HG03565 (cell line): ENCODE measurements at regions not wholly inside any gene's neighbourhood (a gene's known extent, or its start where the extent isn't known, plus 50 kb on each side); places are given as distances from the start of the nearest gene placed in this dataset.
"Not testable (repeated sequence)": the region's sequence is repeated elsewhere in the genome, so short reads cannot be mapped to it uniquely, and the experiment has no call there.

ENCODE experiments used
- ATAC-seq: cut with Tn5 transposase; IDR thresholded peaks from one replicate; pipeline ENCODE4 v1.9.1; 2021; ENCODE audit warnings: mild to moderate bottlenecking, moderate library complexity; ENCODE audit not compliant: unreplicated experiment

DNA sequence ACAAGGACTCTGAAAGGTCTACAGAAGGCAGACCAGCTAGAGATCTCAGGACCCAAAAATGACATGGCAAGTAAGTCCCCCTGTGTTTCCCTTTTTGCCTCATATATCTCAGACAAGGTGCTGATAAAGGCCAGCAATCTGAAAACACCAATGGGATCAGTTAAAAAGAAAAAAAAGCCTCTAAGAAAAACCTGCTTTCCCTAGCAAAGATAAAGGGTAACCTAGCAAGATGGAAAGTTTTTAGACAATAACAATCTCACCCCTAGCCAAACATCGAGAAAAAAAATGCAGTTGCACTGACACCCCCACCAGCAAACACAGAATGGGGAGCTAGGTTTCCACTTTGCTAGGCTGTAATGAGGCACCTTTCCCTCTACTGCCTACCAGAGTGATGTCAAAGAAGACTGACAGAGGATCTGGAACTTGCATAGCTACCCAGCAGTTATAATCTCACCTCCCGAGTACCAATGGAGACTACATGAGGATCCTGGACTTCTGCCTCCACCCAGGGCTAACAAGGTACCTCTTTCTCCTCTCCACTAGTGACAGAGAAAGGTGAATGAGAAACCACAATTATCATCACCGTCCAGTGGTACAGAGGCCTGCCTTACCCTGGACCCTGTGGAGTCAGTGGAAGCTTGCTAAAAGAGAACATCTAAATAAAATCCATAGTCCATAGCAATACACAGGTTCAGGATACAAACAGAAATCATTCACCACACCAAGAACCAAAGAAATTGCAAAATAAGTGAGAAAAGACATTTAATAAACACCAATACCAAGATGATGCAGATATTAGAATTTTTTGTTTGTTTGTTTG lies 240.8 kb downstream of the ARHGAP12 start:
- no peak for ATAC-seq

DNA sequence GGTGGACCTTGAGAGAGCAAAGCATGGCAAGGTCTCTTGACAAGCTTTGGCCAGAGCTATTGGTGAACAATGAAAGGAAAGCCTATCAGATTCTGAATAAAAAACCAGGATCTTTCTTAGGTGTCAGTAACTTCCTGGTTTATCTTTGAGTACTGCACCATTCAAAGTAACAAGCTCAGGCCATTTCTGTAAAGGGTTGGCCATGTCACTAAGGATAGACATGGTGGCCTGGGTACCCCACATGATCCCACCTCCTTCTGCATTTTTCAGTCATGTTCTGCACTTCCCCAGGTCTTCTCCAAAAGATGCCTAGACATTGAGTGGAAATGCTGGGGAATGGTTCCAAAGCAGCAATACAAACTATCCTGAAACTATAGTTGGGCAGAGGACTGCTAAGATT lies 242.0 kb downstream of the ARHGAP12 start:
- no peak for ATAC-seq

DNA sequence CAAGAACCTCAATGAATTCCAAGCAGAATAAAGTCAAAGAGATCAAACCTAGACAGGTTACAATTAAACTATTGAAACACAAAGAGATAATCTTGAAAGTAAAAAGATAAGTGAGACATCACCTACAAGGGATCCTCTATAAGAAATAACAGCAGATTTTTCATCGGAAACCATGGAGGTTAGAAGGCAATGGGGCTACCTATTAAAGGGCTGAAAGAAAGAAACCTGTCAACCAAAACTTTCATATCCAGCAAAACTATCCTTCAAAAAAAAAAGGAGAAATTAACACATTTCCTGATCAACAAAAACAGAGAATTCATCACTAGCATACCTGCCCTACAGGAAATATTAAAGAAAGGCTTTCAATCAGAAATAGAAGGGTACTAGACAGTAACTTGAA lies 244.9 kb downstream of the ARHGAP12 start:
- ATAC-seq = no peak

DNA sequence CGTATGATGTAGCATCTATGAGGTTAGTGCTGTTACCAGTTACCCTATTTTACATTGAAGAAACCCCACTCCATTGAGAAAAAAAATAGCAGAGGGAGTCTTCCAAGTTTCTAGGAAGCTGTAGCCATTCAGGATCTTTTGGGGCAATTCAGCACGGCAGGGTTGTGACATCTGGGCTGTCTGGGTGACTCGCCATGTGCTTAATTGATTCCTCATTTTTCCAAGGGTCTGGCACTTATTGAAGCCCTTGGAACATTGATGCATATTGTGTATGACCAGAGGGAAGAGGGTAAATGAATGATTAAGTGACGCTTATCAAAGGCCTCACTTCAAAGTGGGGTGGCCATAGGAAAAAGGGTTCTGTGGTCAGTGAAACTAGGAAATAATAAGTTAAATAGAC lies 248.7 kb downstream of the ARHGAP12 start:
- ATAC-seq = no peak

DNA sequence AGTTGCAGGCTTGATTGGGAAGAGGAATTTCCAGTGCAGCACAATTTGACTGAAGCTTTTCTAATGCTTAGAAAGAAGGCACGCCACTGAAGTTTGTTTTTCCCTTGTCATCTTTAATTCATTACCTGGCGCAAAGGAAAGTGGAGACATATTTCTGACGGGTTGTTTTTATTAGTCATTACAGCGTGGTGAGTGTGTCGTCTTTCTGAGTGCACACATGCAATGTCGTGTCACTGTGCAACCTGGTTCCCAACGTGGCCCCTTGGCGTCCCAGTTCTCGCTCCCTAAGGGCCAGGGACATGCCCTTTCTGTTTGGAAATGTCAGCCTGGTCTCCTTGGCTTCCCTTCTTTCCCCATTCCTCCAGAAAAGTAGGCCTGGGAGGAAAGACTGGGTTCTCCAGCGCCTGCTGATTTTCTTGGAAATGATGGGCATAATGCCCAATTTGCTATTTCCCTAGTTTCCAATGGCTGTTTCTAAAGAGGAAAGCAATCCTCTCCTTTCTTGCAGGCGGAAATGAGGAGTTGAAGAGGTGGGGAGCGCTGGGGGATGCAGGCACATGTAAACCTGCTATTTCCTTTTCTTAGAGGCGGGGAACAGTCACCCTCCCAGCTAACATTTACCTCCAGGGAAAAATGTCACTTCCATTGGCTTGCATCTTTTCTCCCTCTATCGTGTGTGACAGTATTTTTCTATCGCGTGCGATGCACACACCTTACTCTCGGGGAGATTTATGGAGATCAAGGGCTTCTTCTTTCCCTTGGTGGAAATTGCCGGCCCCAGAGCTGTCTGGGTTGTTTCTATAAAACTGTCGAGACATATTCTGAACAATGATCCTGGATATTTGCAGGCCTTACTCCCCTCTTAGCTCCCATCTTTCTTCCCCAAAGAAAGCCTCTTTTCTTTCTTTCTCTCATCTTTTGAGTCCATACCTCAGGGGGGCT lies 249.8 kb downstream of the ARHGAP12 start:
- ATAC-seq = no peak

DNA sequence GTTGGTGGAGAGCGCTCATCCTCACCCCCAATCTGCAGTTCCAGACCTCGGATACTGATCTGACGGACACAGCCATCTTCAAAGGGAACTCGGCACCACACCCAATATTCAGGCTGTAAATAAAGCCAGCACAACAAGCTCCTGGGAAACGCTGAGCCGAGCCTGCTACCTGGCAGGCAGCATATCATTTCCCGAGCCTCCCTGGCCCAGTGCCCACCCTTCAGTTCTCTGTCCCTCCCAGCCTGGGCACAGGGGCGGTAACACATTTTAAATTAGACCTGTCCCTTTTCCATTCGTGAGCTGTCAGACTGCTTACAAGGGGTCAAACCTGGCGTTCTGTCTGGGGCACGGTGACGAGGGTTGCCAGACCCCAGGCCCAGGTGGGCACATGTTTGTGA lies 250.5 kb downstream of the ARHGAP12 start:
- ATAC-seq = no peak

DNA sequence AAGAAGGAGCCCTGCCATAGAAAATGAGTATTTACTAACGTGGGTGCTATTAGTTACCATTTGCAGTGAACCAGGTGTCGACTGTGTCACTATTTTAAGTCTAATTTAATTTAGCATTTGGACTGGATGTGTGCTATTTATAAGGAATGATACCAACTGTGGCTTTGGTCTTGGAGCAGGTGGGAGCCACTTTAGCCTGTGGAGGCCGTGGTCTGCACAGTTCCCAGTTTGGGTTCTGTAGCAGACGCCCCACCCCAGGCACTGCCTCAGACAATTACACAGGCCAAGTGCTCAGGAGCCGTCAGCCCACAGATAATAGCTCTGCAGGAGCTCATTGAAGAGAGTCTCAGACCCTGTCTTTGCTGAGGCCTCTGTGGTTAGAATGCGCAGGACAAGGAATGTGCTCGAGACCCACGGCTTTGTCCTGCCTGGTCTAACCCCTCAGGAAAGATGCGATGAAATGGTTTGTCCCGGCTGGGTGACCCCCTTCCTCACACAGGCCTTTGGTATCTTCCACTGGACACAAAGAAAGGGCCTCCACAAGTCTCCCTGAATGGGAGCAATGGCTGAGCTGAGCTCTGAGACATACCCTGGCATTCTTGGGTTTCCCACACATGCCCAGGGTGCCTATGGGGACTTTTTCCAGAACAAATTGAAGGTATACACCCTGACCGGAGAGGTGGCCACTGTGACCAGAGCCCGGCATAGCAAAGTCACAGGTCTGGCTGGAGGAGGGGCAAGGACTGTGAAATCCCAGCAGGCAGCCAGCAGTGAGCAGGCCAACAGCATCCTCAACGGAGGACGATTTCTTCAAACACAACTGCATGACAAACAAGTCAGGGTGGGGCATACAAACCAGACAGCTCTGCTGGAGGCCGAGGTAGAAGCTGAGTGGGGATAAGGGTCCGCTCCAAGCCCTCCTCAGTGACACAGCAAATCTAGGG lies 251.2 kb downstream of the ARHGAP12 start:
- no peak for ATAC-seq

DNA sequence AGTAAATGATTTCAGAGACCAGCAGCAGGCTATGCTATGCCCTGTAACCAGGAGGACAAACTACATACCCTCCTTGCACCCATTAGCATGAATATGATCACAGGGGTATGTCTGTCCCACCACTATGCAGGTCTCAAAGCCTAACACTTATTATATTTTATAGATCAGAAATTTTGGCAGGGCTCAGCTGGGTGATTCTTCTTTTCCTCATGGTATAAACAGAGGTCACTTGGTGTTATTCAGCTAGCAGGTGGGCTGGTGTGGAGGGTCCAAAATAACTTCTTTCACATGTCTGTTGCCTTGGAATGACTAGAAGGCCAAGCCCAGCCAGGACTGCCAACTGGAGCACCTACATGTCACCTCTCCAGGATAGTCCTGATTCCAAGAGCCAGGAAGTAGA lies 252.9 kb downstream of the ARHGAP12 start:
- ATAC-seq = no peak

DNA sequence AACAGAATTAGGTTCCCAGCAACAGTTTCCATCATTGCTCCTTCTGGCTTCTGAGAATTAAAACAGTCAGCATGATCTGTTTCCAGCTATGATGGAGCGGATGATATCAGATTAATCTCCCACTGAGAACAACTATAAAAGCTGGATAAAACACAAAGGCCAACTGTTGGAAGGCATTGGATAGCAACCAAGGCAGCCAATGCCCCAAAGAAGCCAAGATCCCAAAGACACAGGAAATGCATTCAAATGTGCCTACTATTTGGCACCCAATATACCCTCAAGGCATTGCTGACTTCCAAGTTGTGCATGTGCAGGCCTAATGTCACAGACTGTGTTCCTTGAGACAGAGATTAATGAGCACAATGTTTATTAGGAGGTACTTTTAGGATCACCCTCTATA lies 259.3 kb downstream of the ARHGAP12 start:
- no peak for ATAC-seq

DNA sequence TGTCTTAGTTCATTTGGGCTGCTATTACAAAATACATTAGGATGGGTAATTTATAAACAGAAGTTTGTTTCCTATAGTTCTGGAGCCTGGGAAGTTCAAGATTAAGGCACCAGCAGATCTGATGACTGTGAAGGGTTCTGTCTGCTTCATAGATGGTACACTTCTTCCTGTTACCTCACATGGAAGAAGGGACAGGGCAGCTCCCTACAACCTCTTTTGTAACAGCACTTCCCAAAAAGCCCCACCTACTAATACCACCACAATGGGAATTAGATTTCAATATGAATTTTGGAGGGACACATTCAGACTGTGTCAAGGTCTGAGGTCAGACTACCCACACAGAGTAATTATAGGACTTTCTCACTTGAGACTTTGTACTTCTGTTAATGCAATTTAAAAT lies 260.3 kb downstream of the ARHGAP12 start:
- ATAC-seq = no peak

DNA sequence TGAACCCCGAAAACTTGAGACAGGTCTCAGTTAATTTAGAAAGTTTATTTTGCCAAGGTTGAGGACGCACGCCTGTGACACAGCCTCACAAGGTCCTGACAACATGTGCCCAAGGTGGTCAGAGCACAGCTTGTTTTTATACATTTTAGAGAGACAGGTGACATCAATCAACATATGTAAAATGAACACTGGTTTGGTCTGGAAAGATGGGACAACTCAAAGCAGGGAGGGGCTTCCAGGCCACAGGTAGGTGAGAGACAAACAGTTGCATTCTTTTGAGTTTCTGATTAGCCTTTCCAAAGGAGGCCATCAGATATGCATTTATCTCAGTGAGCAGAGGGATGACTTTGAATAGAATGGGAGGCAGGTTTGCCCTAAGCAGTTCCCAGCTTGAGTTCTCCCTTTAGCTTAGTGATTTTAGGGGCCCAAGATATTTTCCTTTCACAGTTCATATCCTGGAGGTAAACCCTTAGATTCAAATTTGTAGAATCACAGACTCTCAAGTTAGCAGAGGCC lies 262.8 kb downstream of the ARHGAP12 start:
- ATAC-seq = not testable (repeated sequence)

DNA sequence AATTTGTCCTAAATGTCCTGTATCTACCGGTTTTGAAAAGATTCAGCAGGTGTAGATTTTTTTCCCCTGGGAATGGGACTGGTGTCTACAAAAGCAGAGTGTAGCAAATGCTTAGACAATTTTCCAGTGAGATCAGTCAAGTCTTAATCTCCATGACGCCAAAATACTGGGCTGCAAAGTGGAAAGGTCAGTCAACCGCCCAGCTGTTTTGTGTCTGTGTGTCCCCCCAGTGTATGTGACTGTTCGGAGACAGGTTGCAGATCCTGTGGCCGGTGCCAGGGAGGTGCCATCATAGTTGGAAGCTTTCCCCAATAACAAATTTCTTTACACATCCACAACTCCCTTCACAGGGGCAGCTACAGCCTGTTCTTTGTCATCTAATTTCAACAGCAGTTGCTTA lies 263.8 kb downstream of the ARHGAP12 start:
- ATAC-seq = no peak

DNA sequence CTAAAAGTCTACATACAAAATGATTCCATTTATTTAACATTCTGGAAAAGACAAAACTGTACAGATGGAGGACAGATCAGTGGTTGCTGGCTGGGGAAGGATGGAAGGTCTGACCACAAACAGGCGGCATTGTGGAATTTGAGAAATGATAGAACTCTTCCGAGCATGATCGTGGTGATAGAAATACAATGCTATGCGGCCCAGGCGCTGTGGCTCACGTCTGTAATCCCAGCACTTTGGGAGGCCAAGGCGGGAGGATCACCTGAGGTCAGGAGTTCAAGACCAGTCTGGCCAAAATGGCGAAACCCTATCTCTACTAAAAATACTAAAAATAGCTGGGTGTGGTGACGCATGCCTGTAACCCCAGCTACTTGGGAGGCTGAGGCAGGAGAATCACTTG lies 264.6 kb downstream of the ARHGAP12 start:
- ATAC-seq = not testable (repeated sequence)

DNA sequence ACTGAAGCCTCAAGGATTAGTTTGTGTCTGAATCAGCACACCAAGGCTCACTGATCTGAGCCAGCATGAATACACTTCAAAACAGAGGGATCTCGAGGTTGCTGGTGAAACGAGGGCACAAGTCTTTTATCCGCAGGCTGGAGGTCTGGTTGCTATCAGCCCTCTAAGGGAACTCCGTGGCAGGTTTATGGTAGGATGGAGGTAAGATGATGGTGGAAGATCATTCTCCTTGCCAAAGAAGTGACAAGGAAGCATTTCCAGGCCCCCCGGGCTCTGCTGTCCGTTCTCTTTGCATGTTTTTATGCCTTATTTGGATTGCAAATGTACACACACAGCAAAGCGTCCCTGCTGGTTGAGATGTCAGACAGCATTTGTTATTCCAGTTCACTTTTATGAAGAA lies 268.3 kb downstream of the ARHGAP12 start:
- ATAC-seq = no peak

DNA sequence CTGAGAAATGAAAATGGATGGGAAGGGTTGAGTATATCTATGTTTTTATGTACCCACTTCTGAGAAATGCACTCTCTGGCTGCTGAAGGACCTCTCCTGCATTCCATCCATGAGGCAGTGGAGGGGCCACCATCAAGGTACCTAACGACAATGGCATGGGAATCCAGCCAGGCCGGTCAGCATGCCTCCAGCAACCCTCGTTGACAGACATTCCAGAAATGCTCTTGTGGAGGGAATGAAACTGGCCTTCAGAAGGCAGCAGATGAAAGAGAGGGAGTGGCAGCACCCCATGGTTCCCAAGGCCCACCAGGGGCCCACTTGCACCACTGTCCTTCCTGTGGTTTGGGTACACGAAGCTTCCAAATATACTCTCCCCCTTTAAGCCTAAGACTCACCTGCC lies 269.0 kb downstream of the ARHGAP12 start:
- ATAC-seq = no peak

DNA sequence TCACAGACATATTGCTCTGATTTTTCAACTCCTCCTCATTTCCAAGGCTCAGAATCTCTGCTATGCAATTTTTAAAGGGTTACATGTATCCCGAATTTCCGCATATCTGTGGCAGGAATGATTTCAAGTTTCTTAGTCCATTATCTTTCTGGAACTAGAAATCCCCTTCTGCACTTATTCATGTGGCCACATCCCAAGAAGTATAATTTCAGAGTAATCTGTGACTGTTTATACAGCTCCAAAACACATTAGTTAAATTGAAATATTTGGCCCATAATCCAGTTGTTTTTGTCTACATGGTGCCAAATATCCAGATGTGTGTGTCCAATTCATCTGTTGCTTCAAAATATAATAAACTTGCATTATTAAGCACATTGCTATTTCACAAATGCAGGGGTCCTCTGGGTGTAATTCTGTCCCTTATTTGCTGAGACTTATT lies 271.2 kb downstream of the ARHGAP12 start:
- ATAC-seq = no peak

DNA sequence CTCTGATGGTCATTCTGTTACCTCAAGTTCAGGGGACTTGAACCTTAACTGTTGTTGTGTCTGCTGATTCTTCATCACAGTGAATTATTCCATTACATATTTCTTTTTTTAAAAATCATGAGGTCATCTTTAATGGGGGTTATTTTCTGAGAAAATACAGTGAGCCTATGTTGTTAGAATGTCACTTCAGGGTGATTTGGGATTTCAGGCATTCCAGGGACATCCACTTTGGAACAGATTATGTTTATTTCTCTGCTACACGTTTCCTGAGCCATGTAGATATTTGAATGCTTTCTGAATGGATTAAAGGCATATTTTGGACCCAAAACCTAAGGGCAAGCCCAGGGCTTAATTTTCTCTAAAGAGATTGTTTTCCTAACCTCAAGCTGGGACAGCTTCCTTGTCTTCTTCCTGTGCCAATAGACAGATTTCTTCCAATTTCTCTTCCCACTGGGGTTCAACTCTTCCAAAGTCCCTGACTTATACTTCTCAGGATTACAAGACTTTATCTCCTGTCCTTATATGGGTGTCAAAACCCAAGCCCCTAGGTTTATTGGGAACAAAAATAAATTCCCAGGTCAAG lies 271.7 kb downstream of the ARHGAP12 start:
- no peak for ATAC-seq

DNA sequence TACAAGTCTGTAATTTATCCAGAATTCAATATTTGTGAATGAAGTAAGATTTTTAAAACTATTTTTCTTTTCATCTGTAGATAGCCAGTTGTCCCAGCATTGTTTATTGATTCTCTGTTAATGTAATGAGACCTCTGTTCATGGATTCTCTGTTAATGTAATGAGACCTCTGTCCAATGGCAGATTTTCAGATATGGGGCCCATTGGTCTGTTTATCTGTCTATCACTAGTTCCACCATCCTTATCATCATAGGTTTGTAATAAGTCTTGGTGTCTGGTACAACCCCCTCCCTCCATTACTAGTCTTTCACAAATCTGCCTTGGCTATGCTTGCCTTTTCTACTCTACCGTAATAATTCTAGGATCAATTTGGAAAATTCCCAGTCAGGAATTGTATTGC lies 276.6 kb downstream of the ARHGAP12 start:
- no peak for ATAC-seq

DNA sequence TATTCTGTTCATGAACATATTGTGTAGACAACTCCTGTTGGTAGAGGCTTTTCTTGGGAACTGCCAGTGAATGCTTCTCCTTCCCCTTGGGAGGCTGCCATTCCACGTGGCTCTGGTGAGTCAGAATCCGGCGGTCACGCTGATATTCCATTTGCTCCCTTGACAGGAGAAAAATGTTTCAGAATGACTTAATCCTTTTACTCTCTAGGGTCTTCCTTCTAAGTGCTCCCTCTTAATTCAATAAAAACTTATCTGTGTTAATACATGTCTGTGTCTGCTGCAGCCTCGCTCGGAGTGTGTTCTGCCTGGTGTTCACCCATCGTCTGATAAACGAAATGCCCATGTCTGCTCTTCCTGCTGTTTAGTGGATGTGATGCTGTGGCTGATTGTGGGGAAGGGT lies 278.6 kb downstream of the ARHGAP12 start:
- ATAC-seq = no peak

DNA sequence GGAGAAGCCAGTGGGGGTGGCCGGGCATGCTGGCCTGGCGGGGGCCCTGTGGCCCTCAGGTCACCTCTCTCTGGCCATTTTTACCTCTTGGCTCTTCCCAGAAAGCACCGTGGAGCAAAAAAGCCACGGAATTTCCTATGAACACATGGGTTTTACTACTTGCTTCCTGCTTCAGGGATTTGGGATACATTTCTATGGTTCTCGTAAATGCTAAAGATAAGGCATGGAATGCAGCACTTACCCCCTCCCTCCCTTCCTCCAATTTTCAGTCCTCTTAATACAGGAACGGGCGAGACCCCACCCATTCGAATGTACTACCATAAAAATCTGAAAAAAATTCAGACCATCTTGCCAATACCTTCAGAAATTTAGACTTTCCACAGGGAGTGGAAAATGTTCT lies 279.7 kb downstream of the ARHGAP12 start:
- no peak for ATAC-seq
